ENCODE measurements at regions not wholly inside any gene's neighbourhood (a gene's known extent, or its start where the extent isn't known, plus 50 kb on each side); places are given as distances from the start of the nearest gene placed in this dataset.

DNA sequence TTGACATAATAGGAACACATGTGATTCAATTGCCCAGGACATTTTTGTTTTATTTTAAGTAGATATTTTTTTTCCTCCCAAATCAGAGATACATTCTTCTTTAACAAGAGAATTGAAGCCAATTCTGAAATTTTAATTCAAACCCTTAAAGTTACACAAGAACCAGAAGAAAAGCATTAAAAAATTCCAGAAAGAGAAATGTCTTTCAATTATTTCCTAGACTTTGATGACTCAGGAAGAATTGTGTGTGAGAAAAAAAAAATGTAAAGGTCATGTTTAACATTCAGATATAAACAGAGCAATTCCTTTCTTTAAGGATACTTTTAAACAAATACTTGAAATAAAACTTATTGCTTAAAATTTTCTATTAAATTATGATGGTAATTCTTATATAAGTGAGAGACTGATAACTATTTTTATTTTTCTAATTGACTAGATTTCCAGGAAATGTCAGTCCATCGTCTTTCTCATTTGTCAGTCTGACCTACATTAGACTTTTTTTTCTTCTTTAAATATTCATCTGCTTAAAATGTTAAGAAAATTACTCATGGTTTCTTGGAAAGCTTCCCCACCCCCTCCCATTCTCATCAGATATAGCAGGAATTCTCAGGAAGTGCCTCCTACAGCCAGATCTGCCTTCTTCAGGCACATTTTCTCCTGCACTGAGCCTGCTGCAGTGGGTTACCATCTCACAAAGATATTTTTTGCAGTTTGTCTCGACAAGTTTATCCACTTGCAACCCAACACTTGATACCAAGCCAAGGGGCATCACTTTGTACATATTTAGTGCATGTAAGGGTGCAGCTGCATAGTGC is 261.8 kb upstream of the CBLB start (continued):
- TF ChIP-seq, protein P1, sequence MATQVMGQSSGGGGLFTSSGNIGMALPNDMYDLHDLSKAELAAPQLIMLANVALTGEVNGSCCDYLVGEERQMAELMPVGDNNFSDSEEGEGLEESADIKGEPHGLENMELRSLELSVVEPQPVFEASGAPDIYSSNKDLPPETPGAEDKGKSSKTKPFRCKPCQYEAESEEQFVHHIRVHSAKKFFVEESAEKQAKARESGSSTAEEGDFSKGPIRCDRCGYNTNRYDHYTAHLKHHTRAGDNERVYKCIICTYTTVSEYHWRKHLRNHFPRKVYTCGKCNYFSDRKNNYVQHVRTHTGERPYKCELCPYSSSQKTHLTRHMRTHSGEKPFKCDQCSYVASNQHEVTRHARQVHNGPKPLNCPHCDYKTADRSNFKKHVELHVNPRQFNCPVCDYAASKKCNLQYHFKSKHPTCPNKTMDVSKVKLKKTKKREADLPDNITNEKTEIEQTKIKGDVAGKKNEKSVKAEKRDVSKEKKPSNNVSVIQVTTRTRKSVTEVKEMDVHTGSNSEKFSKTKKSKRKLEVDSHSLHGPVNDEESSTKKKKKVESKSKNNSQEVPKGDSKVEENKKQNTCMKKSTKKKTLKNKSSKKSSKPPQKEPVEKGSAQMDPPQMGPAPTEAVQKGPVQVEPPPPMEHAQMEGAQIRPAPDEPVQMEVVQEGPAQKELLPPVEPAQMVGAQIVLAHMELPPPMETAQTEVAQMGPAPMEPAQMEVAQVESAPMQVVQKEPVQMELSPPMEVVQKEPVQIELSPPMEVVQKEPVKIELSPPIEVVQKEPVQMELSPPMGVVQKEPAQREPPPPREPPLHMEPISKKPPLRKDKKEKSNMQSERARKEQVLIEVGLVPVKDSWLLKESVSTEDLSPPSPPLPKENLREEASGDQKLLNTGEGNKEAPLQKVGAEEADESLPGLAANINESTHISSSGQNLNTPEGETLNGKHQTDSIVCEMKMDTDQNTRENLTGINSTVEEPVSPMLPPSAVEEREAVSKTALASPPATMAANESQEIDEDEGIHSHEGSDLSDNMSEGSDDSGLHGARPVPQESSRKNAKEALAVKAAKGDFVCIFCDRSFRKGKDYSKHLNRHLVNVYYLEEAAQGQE (IDR thresholded peaks at IDR 0.05; ENCODE audit: low read depth, low read length) = no peak

DNA sequence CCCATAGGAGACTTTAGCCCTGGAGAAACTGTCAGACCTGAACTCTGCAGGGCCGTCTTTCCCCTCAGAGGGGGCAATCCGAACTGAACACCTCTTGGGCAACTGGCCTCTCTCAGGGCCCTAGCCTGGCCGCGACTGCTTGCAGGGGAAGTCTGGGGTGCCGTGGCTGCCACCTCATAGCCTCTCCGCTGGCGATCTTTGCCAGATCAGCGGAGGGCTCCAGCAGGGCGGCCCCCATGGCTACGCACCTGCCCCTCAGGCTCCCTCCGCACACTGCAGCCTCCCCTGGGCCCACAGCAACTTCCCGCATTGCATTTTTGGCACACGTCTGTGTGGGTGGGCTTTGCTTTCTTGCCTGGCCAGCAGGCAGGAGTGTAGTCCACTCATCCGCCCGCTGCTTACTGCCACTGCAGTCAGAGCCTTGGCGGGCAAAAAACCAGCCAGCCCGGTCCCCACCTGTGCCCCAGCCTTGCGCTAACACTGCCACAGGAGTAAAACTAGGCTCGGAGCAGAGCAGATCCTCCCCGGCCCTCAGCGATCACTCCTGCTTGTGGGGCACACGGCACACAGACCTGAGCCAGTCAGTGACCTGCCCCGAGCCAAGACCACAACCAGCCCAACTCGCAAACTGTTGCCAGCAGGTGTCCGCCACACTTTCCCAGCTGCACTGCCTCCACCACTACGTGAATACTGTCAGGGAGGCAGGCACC is 266.8 kb upstream of the CBLB start:
- H3K4me1 ChIP-seq (ENCODE audit: control insufficient read depth in 1 of 2, insufficient read depth in 2 of 2, low read depth in 1 of 2, low read length in 1 of 2) = peaks cover 6 to 10% of the 10 kb centered on the region in 2 experiments; a peak in 3 of 4 replicates
- no peak overlapping the region for H3K4me3 ChIP-seq (ENCODE audit: low read depth in 2 of 2, low read length in 1 of 2)
- H3K36me3 ChIP-seq (replicated peaks in 1 of 2; ENCODE audit: control insufficient read depth in 1 of 2, insufficient read depth in 2 of 2, low read length in 1 of 2) = no peaks in the 10 kb centered on the region
- no peak overlapping the region for H3K9ac ChIP-seq
- TF ChIP-seq, protein P2, sequence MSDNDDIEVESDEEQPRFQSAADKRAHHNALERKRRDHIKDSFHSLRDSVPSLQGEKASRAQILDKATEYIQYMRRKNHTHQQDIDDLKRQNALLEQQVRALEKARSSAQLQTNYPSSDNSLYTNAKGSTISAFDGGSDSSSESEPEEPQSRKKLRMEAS (IDR thresholded peaks at IDR 0.05; ENCODE audit: low read depth) = no peak
- no peak for TF ChIP-seq MXI1 (IDR thresholded peaks at IDR 0.05; ENCODE audit: low read depth, low read length)
- no peak for TF ChIP-seq EP300 (IDR thresholded peaks at IDR 0.05; ENCODE audit: borderline replicate concordance in 1 of 2, low read depth in 1 of 2, low read length in 1 of 2)
- no peak for TF ChIP-seq ELF1 (IDR thresholded peaks at IDR 0.05)
- no peak for TF ChIP-seq MEF2A (IDR thresholded peaks at IDR 0.05; ENCODE audit: borderline replicate concordance, low read depth)
- TF ChIP-seq, protein P3, sequence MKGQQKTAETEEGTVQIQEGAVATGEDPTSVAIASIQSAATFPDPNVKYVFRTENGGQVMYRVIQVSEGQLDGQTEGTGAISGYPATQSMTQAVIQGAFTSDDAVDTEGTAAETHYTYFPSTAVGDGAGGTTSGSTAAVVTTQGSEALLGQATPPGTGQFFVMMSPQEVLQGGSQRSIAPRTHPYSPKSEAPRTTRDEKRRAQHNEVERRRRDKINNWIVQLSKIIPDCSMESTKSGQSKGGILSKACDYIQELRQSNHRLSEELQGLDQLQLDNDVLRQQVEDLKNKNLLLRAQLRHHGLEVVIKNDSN (IDR thresholded peaks at IDR 0.05; ENCODE audit: borderline replicate concordance, low read depth) = no peak
- TF ChIP-seq, protein P4, sequence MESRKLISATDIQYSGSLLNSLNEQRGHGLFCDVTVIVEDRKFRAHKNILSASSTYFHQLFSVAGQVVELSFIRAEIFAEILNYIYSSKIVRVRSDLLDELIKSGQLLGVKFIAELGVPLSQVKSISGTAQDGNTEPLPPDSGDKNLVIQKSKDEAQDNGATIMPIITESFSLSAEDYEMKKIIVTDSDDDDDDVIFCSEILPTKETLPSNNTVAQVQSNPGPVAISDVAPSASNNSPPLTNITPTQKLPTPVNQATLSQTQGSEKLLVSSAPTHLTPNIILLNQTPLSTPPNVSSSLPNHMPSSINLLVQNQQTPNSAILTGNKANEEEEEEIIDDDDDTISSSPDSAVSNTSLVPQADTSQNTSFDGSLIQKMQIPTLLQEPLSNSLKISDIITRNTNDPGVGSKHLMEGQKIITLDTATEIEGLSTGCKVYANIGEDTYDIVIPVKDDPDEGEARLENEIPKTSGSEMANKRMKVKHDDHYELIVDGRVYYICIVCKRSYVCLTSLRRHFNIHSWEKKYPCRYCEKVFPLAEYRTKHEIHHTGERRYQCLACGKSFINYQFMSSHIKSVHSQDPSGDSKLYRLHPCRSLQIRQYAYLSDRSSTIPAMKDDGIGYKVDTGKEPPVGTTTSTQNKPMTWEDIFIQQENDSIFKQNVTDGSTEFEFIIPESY (IDR thresholded peaks at IDR 0.05; ENCODE audit: borderline replicate concordance, low read depth) = no peak
- TF ChIP-seq TAF1 (IDR thresholded peaks at IDR 0.05; ENCODE audit: borderline replicate concordance, low read depth, low read length) = no peak
- TF ChIP-seq, protein P5, sequence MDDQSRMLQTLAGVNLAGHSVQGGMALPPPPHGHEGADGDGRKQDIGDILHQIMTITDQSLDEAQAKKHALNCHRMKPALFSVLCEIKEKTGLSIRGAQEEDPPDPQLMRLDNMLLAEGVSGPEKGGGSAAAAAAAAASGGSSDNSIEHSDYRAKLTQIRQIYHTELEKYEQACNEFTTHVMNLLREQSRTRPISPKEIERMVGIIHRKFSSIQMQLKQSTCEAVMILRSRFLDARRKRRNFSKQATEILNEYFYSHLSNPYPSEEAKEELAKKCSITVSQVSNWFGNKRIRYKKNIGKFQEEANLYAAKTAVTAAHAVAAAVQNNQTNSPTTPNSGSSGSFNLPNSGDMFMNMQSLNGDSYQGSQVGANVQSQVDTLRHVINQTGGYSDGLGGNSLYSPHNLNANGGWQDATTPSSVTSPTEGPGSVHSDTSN (IDR thresholded peaks at IDR 0.05) = no peak
- TF ChIP-seq FOSL2 (IDR thresholded peaks at IDR 0.05; ENCODE audit: borderline replicate concordance, low read depth) = no peak
- TF ChIP-seq RCOR1 (IDR thresholded peaks at IDR 0.05; ENCODE audit: low read length) = no peak
- no peak for TF ChIP-seq GABPA (IDR thresholded peaks at IDR 0.05; ENCODE audit: low read depth)
- TF ChIP-seq NFIC (IDR thresholded peaks at IDR 0.05; ENCODE audit: borderline replicate concordance) = no peak
- no peak for TF ChIP-seq SMC3 (IDR thresholded peaks at IDR 0.05; ENCODE audit: low read depth, low read length)
- TF ChIP-seq RAD21 (IDR thresholded peaks at IDR 0.05; ENCODE audit: low read length) = no peak
- TF ChIP-seq POLR2AphosphoS5 (IDR thresholded peaks at IDR 0.05; ENCODE audit: low read depth, low read length) = no peak
- ChIA-PET CTCF (no interaction called here), POLR2A (no interaction called here)
- H3K27ac ChIP-seq (ENCODE audit: low read depth in 2 of 2, low read length in 1 of 2) = no peak overlapping the region
- H3F3A ChIP-seq (replicated peaks; ENCODE audit: insufficient read depth) = peaks cover 11% of the 10 kb centered on the region
- H3K4me2 ChIP-seq = no peak overlapping the region
- no peaks in the 10 kb centered on the region for H4K20me1 ChIP-seq (ENCODE audit: insufficient read depth)
- 91% methylated on average over 15 of the region's 26 CpGs for WGBS (ENCODE audit: low lambda C conversion rate)
- no peak overlapping the region for H2AFZ ChIP-seq (ENCODE audit: low read depth)
- H3K27me3 ChIP-seq (ENCODE audit: insufficient read depth) = no peaks in the 10 kb centered on the region
- H3K9me3 ChIP-seq = no peaks in the 10 kb centered on the region
- DNase-seq = no peak
- no peaks in the 10 kb centered on the region for H3K79me2 ChIP-seq (ENCODE audit: insufficient read depth)
- no peaks in the 10 kb centered on the region for H3K9me2 ChIP-seq

All from SK-N-SH (cell line).